NB4 (cell line): ENCODE measurements at regions not wholly inside any gene's neighbourhood (a gene's known extent, or its start where the extent isn't known, plus 50 kb on each side); places are given as distances from the start of the nearest gene placed in this dataset.

Experiments used
- MAX ChIP-seq: IDR thresholded peaks from 2 replicates; pipeline ENCODE4 v1.6.1; 2011; ENCODE audit warnings: low read depth, low read length
- MYC ChIP-seq: IDR thresholded peaks from 2 replicates; pipeline ENCODE4 v1.6.1; 2011; ENCODE audit warnings: low read depth, low read length
- POLR2A ChIP-seq: IDR thresholded peaks from 2 replicates; pipeline ENCODE4 v1.6.1; 2011; ENCODE audit warnings: mild to moderate bottlenecking; ENCODE audit not compliant: insufficient read length; ENCODE audit errors: extremely low read depth
- TF ChIP-seq, protein P1 (sequence below): IDR thresholded peaks from one replicate; pipeline ENCODE4 v1.5.1; 2012; ENCODE audit warnings: low read depth, low read length

- TF ChIP-seq, protein P1, sequence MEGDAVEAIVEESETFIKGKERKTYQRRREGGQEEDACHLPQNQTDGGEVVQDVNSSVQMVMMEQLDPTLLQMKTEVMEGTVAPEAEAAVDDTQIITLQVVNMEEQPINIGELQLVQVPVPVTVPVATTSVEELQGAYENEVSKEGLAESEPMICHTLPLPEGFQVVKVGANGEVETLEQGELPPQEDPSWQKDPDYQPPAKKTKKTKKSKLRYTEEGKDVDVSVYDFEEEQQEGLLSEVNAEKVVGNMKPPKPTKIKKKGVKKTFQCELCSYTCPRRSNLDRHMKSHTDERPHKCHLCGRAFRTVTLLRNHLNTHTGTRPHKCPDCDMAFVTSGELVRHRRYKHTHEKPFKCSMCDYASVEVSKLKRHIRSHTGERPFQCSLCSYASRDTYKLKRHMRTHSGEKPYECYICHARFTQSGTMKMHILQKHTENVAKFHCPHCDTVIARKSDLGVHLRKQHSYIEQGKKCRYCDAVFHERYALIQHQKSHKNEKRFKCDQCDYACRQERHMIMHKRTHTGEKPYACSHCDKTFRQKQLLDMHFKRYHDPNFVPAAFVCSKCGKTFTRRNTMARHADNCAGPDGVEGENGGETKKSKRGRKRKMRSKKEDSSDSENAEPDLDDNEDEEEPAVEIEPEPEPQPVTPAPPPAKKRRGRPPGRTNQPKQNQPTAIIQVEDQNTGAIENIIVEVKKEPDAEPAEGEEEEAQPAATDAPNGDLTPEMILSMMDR, result no peak
- no peak for TF ChIP-seq POLR2A
- no peak for TF ChIP-seq MYC
- TF ChIP-seq MAX, result no peak
Observed at GRCh38 chr1:70727886-70728489, 316.9 kb downstream of the CTH start.
